Aorta (tissue), 5 donors: ENCODE measurements at regions not wholly inside any gene's neighbourhood (a gene's known extent, or its start where the extent isn't known, plus 50 kb on each side); places are given as distances from the start of the nearest gene placed in this dataset.
"Not testable (repeated sequence)": the region's sequence is repeated elsewhere in the genome, so short reads cannot be mapped to it uniquely, and the experiment has no call there.

ENCODE experiments used
- ATAC-seq: fragments of 200-7000 bp; cut with Tn5 transposase; one replicate; pipeline ENCODE4 v1.9.1; 2022; ENCODE audit warnings: moderate library complexity; ENCODE audit not compliant: low FRiP score
- DNase-seq, 2 donors: peaks; one replicate each; pipeline ENCODE4 v3.0.0-alpha.2; 2020
- H3K27ac ChIP-seq, 2 donors: one replicate each; pipeline ENCODE4 v1.5.1; 2013; ENCODE audit warnings: low read length in 2 of 2, mild to moderate bottlenecking in 2 of 2, moderate library complexity in 2 of 2, control low read depth in 1 of 2, inconsistent platforms in 1 of 2, low read depth in 1 of 2
- H3K27me3 ChIP-seq, 2 donors: one replicate each; pipeline ENCODE4 v1.6.1; 2013; ENCODE audit warnings: control low read depth in 1 of 2, low read length in 1 of 2, mild to moderate bottlenecking in 1 of 2, moderate library complexity in 1 of 2; ENCODE audit not compliant: insufficient read depth in 2 of 2, control insufficient read depth in 1 of 2
- H3K36me3 ChIP-seq, 2 donors: one replicate each; pipeline ENCODE4 v1.6.1; 2013; ENCODE audit warnings: control low read depth in 1 of 2, low read length in 1 of 2, mild to moderate bottlenecking in 1 of 2; ENCODE audit not compliant: insufficient read depth in 2 of 2, control insufficient read depth in 1 of 2
- H3K4me1 ChIP-seq, 2 donors: one replicate each; pipeline ENCODE4 v1.6.1; 2013; ENCODE audit warnings: low read length in 2 of 2, control low read depth in 1 of 2, mild to moderate bottlenecking in 1 of 2, moderate library complexity in 1 of 2; ENCODE audit not compliant: insufficient read depth in 2 of 2, control insufficient read depth in 1 of 2
- H3K4me3 ChIP-seq, 2 donors: one replicate each; pipeline ENCODE4 v1.5.1; 2013; ENCODE audit warnings: low read length in 2 of 2, control low read depth in 1 of 2, mild to moderate bottlenecking in 1 of 2
- H3K9me3 ChIP-seq: one replicate; pipeline ENCODE4 v1.6.1; 2013; ENCODE audit warnings: mild to moderate bottlenecking, low read length; ENCODE audit not compliant: control insufficient read depth
- WGBS, 2 donors: extraction: QIAGEN DNeasy Blood & Tissue Kit; methylation state at CpG; one replicate each; pipeline ENCODE4 v1.1.7; 2013; 5-methylcytosine and 5-hydroxymethylcytosine counted together
- intact Hi-C, 2 donors: fragments of 100-400 bp; cut with DNase I; formaldehyde crosslinking; loops; one replicate each; pipeline versions ENCODE4 v1.14.2 to v1.15.0; 2022
- donor health status: healthy with polysubstance abuse.
- donor health status: Bipolar disorder and iron deficiency.
- donor health status: DM: no; HTN: no; CAD: no.
- donor health status: DM: no; HTN: no; CAD: no.
- donor health status: DM: yes; HTN: yes; CAD: no.

DNA sequence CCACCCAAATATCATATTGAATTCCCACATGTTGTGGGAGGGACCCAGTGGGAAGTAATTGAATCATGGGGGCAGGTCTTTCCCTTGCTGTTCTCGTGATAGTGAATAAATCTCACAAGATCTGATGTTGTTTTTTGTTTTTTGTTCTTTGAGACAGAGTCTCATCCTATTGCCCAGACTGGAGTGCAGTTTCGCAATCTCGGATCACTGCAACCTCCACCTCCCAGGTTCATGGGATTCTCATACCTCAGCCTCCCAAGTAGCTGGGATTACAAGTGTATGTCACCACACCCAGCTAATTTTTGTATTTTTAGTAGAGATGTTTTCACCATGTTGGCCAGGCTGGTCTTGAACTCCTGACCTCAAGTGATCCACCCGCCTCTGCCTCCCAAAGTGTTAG lies 552.6 kb upstream of the VRK2 start:
- H3K4me3 ChIP-seq, H3K36me3 ChIP-seq, H3K27me3 ChIP-seq, intact Hi-C loops, ATAC-seq, H3K4me1 ChIP-seq, H3K27ac ChIP-seq, DNase-seq, H3K9me3 ChIP-seq: not testable (repeated sequence)
- 71 to 73% methylated on average over 4 of the region's 4 CpGs for WGBS, 2 donors

DNA sequence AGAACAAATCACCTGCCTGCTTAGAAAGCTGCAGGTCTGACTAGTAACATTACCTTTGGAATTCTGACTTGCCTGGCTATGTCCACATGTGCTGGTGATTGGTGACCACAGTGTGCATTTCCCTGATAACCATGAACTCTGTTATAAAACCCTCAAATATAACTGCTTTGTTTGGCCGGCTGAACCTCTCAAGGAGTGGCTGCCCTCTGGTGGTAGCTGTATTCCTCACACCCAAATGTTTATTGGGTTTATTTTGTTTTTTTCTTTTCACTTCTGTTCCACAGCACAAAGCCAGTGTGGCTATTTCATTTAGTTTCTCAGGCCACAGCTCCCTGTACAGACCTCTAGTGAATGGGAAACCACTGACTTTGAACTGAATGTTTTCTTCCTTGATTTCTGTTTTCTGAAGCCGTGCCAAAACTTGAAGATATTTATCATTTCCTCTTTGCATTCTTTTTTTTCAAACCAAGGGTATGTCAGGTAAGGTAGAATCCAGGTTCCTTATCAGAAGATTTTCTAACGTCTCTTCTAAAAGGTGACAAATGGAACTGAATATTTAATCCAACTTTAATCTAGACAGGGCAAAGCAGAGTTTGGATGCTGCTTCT lies 549.0 kb upstream of the VRK2 start:
- DNase-seq (no peak), ATAC-seq (peak; percentile 66)
- Histone ChIP-seq H3K9me3 (peaks cover 2% of the 10 kb centered on the region), H3K4me1 (no peaks in the 10 kb centered on the region), H3K27me3 (no peaks in the 10 kb centered on the region), H3K27ac (no peak overlapping the region), H3K36me3 (no peaks in the 10 kb centered on the region), H3K4me3 (no peak overlapping the region)
- intact Hi-C loops = no loop called here
- 23 to 24% methylated on average over 3 of the region's 3 CpGs for WGBS, 2 donors

DNA sequence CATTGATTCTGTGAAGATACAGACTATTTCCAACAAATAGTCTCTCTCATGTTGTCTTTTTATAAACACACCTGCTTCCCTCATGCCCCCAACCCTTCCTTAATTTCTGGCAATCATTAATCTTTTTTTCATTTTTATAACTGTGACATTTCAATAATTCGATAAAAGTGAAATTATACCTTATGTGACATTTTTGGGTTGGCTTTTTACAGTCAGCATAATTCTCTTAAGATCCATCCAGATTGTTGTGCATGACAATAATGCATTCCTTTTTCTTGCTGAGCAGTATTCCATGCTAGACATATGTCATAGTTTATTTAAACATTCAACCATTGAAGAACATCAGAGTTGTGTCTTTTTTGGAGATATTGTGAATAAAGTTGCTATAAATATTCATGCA lies 541.8 kb upstream of the VRK2 start:
- Histone ChIP-seq H3K27me3 (peaks cover 0 to 2% of the 10 kb centered on the region in 2 donors), H3K4me3 (no peak overlapping the region), H3K27ac (no peak overlapping the region), H3K36me3 (no peaks in the 10 kb centered on the region), H3K9me3 (no peaks in the 10 kb centered on the region), H3K4me1 (no peaks in the 10 kb centered on the region)
- 1 to 48% methylated on average over 1 of the region's 1 CpG for WGBS, 2 donors
- no peak for DNase-seq
- ATAC-seq = no peak
- intact Hi-C loops = no loop called here

DNA sequence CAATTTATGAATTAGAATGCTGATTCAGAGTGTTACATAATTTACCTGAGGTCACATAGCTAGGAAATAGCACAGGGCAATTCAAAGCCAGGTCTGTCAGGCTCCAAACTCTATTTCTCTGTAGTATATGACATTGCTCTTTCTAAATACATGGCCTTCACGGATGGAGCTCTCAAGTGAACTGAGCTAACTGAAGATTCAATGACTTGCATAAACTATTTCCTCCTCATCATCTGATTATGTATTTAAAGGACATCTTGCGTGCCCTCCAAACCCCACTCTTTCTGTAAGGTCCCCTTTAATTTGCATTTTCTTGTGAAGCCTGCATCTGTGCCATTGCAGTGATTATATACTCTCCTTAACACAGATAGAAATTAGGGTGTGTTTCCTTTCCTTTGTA lies 537.4 kb upstream of the VRK2 start:
- Histone ChIP-seq H3K36me3 (no peaks in the 10 kb centered on the region), H3K9me3 (no peaks in the 10 kb centered on the region), H3K27ac (no peak overlapping the region), H3K4me1 (no peaks in the 10 kb centered on the region), H3K27me3 (peaks cover 0 to 2% of the 10 kb centered on the region in 2 donors), H3K4me3 (no peak overlapping the region)
- intact Hi-C loops = no loop called here
- no peak for DNase-seq
- WGBS, 2 donors = 84 to 93% methylated on average over 2 of the region's 2 CpGs
- no peak for ATAC-seq

DNA sequence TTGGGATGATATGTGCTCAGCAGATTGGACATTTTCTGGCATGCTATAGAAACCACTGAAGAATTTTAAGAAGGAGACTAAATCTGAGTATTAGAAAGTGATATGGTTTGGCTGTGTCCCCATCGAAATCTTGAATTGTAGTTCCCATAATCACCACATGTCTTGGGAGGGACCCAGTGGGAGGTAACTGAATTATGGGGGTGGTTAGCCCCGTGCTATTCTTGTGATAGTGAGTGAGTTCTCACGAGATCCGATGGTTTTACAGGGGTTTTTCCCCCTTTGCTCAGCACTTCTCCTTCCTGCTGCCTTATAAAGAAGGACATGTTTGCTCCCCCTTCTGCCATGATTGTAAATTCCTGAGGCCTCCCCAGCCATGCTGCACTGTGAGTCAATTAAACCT lies 535.9 kb upstream of the VRK2 start:
- Histone ChIP-seq H3K4me3 (no peak overlapping the region), H3K27me3 (peaks cover 0 to 2% of the 10 kb centered on the region in 2 donors), H3K36me3 (no peaks in the 10 kb centered on the region), H3K4me1 (no peaks in the 10 kb centered on the region), H3K9me3 (no peaks in the 10 kb centered on the region), H3K27ac (no peak overlapping the region)
- WGBS, 2 donors = 72 to 74% methylated on average over 4 of the region's 4 CpGs
- intact Hi-C loops = loop anchor here in 1 of 2 donors (10.0 kb wide), 1 partner anchor 1326 kb away; the partner anchor contains the start of gene CCDC85A
- no peak for ATAC-seq
- no peak for DNase-seq

DNA sequence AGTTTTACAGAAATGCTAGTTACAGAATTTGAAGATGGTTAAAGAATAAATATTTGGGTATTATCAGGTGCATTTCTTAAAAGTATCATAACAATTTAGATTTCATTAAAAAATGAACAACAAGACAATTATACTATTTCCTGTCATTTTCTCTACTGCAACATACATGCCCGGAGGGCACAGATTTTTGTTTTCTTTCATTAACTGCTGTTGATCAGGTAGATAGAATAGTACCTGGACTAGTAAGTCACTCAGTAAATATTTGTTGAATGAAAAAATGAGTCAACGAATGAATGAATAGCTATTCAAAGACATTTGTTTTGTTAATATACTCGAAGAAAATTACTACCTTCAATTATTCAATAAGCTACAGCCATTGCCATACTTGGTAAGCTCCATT lies 531.2 kb upstream of the VRK2 start:
- ATAC-seq = no peak

DNA sequence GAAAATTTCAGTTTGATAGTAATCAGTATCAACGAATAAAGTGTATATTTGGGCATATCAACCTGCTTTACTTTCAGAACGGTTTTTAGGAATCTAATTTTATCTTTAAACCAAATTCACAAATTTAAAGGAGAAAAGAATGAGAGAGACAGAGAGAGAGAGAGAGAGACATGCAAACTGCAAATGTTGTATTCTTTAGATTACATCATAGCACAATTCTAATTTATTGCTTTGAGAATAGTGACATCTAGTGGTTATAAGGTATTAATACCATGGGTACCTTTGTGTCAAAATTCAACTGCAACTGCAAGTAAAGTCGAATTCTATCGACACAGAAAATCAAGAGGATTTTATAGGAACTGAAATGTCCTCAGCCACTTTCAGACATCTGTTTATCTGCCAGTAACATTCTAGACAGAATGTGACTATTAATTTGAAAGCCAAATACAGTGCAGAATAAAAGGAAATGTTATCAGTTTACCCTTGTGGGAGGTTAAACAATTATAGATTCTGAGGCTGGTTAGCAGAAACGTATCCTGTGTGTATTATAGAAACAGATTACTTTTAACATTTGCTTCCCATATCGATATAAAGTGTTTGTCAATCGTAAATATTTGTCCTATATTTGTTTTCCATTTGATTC lies 529.8 kb upstream of the VRK2 start:
- no peaks in the 10 kb centered on the region for H3K4me1 ChIP-seq
- H3K9me3 ChIP-seq = no peaks in the 10 kb centered on the region
- H3K27ac ChIP-seq = no peak overlapping the region
- ATAC-seq = no peak
- no peak for DNase-seq
- no peaks in the 10 kb centered on the region for H3K27me3 ChIP-seq
- WGBS, 2 donors = 12 to 13% methylated on average over 7 of the region's 7 CpGs
- H3K4me3 ChIP-seq = no peak overlapping the region
- no peaks in the 10 kb centered on the region for H3K36me3 ChIP-seq
- intact Hi-C loops = loop anchor here in 1 of 2 donors (10.0 kb wide), 1 partner anchor 1332 kb away; the partner anchor contains the start of gene CCDC85A

More for the DNA sequence above, 531.2 kb upstream of the VRK2 start:
- no peaks in the 10 kb centered on the region for H3K27me3 ChIP-seq
- H3K27ac ChIP-seq = no peak overlapping the region
- H3K4me1 ChIP-seq = no peaks in the 10 kb centered on the region
- H3K9me3 ChIP-seq = no peaks in the 10 kb centered on the region
- WGBS, 2 donors = 55 to 74% methylated on average over 3 of the region's 3 CpGs
- intact Hi-C loops = loop anchor here in 1 of 2 donors (10.0 kb wide), 1 partner anchor 1331 kb away; the partner anchor contains the start of gene CCDC85A
- H3K4me3 ChIP-seq = no peak overlapping the region
- H3K36me3 ChIP-seq = no peaks in the 10 kb centered on the region
- DNase-seq = no peak

DNA sequence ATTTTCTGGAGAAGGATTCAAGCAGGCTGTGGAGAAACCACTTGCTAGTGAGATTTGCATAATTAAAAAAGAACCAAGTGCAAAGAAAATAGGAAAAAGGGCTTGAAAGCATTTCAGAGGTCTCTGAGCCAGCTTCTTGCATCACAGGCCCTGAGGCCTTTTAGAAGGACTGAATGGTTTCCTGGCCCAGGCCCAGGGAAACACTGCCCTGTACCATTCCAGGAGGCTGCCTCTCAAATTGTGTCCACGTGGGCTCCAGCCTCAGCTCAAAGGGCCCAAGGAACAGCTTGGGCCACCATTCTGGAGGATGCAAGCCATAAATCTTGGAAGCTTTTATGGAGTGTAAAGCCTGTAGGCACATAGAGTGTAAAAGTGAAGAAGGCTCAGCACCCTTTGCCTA lies 523.3 kb upstream of the VRK2 start:
- intact Hi-C loops = no loop called here
- Histone ChIP-seq H3K4me3 (no peak overlapping the region), H3K9me3 (peaks cover 2% of the 10 kb centered on the region), H3K27ac (no peak overlapping the region), H3K36me3 (no peaks in the 10 kb centered on the region), H3K4me1 (no peaks in the 10 kb centered on the region), H3K27me3 (no peaks in the 10 kb centered on the region)
- DNase-seq (no peak), ATAC-seq (no peak)
- 56 to 67% methylated on average over 1 of the region's 1 CpG for WGBS, 2 donors

DNA sequence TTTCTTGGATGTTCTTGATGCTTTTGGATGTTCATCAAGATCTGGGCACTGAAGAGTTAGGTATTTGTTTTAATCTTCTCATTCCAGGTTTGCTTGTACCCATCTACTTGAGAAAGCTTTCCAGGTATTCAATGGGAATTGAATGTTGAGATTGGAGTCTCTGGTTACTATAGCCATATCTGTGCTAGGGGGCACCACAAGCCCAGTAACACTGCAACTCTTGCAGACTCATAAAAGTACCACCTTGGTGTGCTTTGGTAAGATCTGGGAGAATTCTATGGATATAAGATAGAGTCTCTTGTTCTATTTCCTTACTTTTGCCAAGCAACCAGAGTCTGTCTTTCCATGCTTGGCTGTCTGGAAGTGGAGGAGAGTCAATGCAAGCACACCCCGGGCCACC lies 518.9 kb upstream of the VRK2 start:
- DNase-seq = no peak
- Histone ChIP-seq H3K27me3 (no peaks in the 10 kb centered on the region), H3K27ac (no peak overlapping the region), H3K4me1 (no peaks in the 10 kb centered on the region), H3K4me3 (no peak overlapping the region), H3K9me3 (peaks cover 2% of the 10 kb centered on the region), H3K36me3 (no peaks in the 10 kb centered on the region)
- ATAC-seq = no peak
- intact Hi-C loops = no loop called here
- 87 to 94% methylated on average over 1 of the region's 1 CpG for WGBS, 2 donors
